Type B pancreatic cell (in vitro differentiated cells): ENCODE measurements at regions not wholly inside any gene's neighbourhood (a gene's known extent, or its start where the extent isn't known, plus 50 kb on each side); places are given as distances from the start of the nearest gene placed in this dataset.

Source experiments
- DNase-seq: peaks from one replicate; pipeline ENCODE4 v3.0.0; 2021; ENCODE audit warnings: mixed read lengths; ENCODE audit not compliant: unreplicated experiment; ENCODE audit errors: extremely low spot score
- H3K27ac Mint-ChIP-seq: 2 replicates; pipeline ENCODE4 v1.8.0; 2021; ENCODE audit warnings: mild to moderate bottlenecking, mixed read lengths
- H3K27me3 Mint-ChIP-seq: 2 replicates; pipeline ENCODE4 v1.8.0; 2021; ENCODE audit warnings: mixed read lengths
- H3K36me3 Mint-ChIP-seq: 2 replicates; pipeline ENCODE4 v1.8.0; 2021; ENCODE audit warnings: mixed read lengths
- H3K4me1 Mint-ChIP-seq: one replicate; pipeline ENCODE4 v1.8.0; 2021; ENCODE audit warnings: mixed read lengths; ENCODE audit not compliant: unreplicated experiment
- H3K4me3 Mint-ChIP-seq: 2 replicates; pipeline ENCODE4 v1.8.0; 2021; ENCODE audit warnings: mild to moderate bottlenecking, mixed read lengths
- H3K9me3 Mint-ChIP-seq: 2 replicates; pipeline ENCODE4 v1.8.0; 2021; ENCODE audit warnings: mixed read lengths
- TF ChIP-seq, protein P1 (sequence below): fragments of 200-600 bp; sonication (generic); conservative IDR thresholded peaks from 2 replicates; pipeline ENCODE4 v1.5.0; 2021; ENCODE audit warnings: antibody characterized with exemption, mild to moderate bottlenecking

DNA sequence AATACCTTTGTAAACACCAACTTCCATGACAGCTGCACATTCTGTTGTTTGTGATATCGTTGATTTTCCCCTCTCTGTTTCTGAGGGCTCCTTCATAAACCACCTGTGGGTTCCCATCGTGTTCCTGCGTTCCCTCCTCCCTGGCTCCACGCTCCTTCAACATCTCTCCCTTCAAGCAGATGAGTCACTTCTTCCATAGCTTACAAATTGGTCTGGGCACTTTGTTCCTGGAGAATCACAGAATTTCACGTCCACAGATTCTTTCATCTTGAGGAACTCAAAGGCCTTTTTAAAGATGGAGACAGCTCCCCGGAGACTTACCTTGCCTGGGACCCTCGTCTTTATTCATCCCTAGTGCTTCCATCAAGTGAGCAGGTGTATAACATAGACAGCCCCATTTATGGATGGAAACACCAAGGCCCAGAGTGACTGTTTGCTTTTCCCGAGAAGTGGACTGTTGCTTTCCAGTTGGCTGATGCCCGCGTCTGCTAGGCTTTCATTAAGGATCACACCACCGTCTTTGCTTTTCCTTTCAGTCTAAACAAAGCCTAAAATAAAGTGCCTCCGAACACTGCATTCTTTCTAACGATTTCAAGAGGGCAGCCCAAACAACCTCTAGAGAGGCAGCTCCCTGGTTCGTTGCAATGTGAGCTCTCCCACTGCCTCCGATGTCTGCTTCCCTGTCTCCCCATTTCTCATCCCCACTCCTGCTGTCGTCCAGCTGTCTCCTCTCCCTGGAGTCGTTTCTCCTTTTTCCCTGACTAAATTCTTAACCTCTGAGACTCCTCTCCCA lies 146.3 kb upstream of the STX18 start:
- Mint-ChIP-seq H3K4me1 (peaks cover 24% of the 10 kb centered on the region), H3K36me3 (no peaks in the 10 kb centered on the region), H3K27me3 (no peaks in the 10 kb centered on the region), H3K27ac (no peak overlapping the region), H3K9me3 (no peaks in the 10 kb centered on the region), H3K4me3 (no peak overlapping the region)
- DNase-seq = no peak
- TF ChIP-seq, protein P1, sequence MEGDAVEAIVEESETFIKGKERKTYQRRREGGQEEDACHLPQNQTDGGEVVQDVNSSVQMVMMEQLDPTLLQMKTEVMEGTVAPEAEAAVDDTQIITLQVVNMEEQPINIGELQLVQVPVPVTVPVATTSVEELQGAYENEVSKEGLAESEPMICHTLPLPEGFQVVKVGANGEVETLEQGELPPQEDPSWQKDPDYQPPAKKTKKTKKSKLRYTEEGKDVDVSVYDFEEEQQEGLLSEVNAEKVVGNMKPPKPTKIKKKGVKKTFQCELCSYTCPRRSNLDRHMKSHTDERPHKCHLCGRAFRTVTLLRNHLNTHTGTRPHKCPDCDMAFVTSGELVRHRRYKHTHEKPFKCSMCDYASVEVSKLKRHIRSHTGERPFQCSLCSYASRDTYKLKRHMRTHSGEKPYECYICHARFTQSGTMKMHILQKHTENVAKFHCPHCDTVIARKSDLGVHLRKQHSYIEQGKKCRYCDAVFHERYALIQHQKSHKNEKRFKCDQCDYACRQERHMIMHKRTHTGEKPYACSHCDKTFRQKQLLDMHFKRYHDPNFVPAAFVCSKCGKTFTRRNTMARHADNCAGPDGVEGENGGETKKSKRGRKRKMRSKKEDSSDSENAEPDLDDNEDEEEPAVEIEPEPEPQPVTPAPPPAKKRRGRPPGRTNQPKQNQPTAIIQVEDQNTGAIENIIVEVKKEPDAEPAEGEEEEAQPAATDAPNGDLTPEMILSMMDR = no peak

DNA sequence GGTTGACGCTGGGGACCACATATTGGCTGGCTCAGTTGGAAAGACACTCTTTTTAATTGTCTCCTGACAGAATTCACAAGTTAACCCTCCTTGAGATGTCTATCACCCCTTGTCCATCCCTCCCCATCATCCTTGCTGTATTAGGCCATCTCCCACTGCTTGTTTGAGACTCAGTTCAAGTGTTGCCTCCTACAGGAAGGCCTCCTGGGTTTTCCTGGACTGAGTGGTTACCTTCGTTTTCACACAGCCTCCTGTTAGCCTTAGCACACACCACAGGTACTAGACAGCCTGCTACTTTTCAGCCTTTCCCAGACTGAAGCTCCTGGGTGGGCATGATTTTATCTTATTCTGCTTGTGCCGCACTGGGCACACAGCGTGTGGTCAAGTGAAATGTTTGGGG lies 145.3 kb upstream of the STX18 start:
- H3K4me1 Mint-ChIP-seq = peaks cover 25% of the 10 kb centered on the region
- H3K9me3 Mint-ChIP-seq = no peaks in the 10 kb centered on the region
- peaks cover under 1% of the 10 kb centered on the region for H3K27me3 Mint-ChIP-seq
- H3K27ac Mint-ChIP-seq = no peak overlapping the region
- DNase-seq = no peak
- no peaks in the 10 kb centered on the region for H3K36me3 Mint-ChIP-seq
- TF ChIP-seq, protein P1 = no peak
- no peak overlapping the region for H3K4me3 Mint-ChIP-seq

DNA sequence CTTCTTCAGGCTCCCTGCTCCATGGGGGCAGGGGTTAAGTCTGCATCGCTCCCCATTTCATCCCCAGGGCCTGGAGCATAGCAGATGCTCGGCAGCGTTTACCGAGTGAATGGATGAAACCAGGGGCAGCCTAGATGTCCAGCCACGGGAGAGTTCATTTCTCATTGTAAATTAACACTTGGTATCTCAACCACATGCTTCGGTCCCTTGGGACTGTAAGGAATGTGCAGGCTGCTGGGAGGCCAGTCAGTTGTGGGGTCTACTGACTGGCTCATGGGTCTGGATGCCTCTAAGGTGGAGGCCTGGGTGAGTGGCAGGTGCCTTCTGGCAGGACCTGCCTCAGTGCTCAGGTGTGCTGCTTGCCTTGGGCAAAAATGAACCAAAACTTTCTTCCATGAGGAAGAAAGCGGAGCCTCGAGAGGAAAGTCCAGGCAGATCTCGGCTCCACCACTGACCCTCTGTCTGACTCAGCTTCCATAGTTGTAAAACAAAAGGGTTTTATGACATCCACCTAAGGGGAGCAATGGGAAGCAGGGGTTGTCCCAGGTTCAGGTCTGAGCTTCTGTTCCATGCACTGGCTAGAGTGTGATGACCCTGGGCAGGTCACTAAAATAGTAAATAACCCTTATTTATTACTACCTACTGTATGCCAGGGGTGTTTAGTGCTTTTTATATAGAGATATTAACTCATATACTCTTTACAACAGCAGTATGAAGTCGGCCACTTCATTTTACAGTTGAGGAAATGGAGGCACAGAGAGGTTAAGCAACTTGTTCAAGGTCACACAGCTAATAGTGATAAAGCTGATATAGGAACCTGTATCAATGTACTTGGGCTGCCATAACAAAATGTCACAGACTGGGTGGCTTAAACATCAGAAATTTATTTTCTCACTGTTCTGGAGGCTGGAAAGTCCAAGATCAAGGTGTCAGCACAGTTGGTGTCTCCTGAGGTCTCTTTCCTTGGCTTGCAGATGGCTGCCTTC lies 144.3 kb upstream of the STX18 start:
- no peak for DNase-seq
- H3K27ac Mint-ChIP-seq = no peak overlapping the region
- no peaks in the 10 kb centered on the region for H3K36me3 Mint-ChIP-seq
- H3K4me3 Mint-ChIP-seq = peak overlapping the region; percentile 20
- H3K4me1 Mint-ChIP-seq = peaks cover 28% of the 10 kb centered on the region
- H3K27me3 Mint-ChIP-seq = peaks cover 4% of the 10 kb centered on the region
- no peaks in the 10 kb centered on the region for H3K9me3 Mint-ChIP-seq
- TF ChIP-seq, protein P1 = no peak

DNA sequence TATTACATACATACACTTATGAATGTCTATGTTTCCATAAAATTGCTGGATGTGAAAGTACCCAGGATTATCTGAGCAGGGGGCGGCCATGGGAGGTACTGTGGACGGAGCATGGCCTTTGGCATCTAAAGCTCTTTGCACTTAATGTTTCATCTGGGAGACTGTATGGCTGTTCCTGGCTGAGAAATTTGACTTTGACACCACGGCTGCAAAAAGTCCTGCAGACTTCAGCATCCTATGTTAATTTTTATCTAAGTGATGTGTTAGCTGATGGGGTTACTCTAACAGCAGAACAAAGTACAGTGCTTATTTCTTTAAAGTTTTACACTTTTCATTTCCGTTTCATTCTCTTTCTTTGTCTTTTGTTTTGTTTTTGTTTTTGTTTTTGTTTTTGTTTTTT lies 139.8 kb upstream of the STX18 start:
- peaks cover 22% of the 10 kb centered on the region for H3K27me3 Mint-ChIP-seq
- H3K27ac Mint-ChIP-seq = no peak overlapping the region
- peaks cover 28% of the 10 kb centered on the region for H3K4me1 Mint-ChIP-seq
- TF ChIP-seq, protein P1 = no peak
- no peak overlapping the region for H3K4me3 Mint-ChIP-seq
- H3K36me3 Mint-ChIP-seq = no peaks in the 10 kb centered on the region
- no peaks in the 10 kb centered on the region for H3K9me3 Mint-ChIP-seq
- DNase-seq = no peak

DNA sequence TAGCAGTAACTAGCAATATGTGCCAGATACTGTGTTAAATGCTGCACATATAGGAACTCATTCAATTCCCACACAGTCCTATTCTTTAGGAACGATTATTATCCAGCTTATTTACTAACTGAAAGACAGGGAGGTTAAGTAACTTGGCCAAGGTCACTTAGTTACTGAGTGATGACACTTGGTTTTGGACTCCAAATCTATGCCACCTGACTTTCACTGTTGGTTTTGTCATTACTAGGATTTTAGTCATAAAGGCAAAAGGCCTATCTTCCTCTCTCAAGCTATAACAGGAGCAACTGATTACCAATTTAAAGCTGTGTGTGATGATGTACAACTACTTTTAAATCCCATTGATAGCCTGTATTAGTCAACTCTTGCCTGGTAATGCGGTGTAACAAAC lies 138.9 kb upstream of the STX18 start:
- DNase-seq = no peak
- Mint-ChIP-seq H3K4me1 (peaks cover 29% of the 10 kb centered on the region), H3K4me3 (no peak overlapping the region), H3K27ac (no peak overlapping the region), H3K27me3 (peaks cover 23% of the 10 kb centered on the region), H3K9me3 (no peaks in the 10 kb centered on the region), H3K36me3 (no peaks in the 10 kb centered on the region)
- TF ChIP-seq, protein P1 = no peak
